Stimulated activated effector memory CD8-positive, alpha-beta T cell treated with anti-CD3 and anti-CD28 coated beads, Interleukin-12 subunit alpha, Interleukin-12 subunit beta, amount 100 ng/mL, for 72 hours (primary cell): ENCODE measurements at regions not wholly inside any gene's neighbourhood (a gene's known extent, or its start where the extent isn't known, plus 50 kb on each side); places are given as distances from the start of the nearest gene placed in this dataset.
A peak's percentile ranks its signal among the peaks of the same experiment; 100 is the strongest.
"Not testable (repeated sequence)": the region's sequence is repeated elsewhere in the genome, so short reads cannot be mapped to it uniquely, and the experiment has no call there.

Source experiments
- ATAC-seq: fragments of 150-1000 bp; cut with Tn5 transposase; 2 replicates; pipeline ENCODE4 v1.10.0; 2021
- DNase-seq, 2 donors: peaks; one replicate each; pipeline ENCODE4 v3.0.0; 2021 to 2022; ENCODE audit warnings: low spot score in 2 of 2
- H3K27ac Mint-ChIP-seq: one replicate; pipeline ENCODE4 v1.8.0; 2022; ENCODE audit warnings: mild to moderate bottlenecking, mixed read lengths
- H3K36me3 Mint-ChIP-seq: one replicate; pipeline ENCODE4 v1.8.0; 2022; ENCODE audit warnings: mild to moderate bottlenecking, mixed read lengths
- H3K4me1 Mint-ChIP-seq: one replicate; pipeline ENCODE4 v1.8.0; 2022; ENCODE audit warnings: mixed read lengths
- H3K4me3 Mint-ChIP-seq: one replicate; pipeline ENCODE4 v1.8.0; 2022; ENCODE audit warnings: mild to moderate bottlenecking, mixed read lengths
- H3K9me3 Mint-ChIP-seq: one replicate; pipeline ENCODE4 v1.8.0; 2022; ENCODE audit warnings: mixed read lengths

DNA sequence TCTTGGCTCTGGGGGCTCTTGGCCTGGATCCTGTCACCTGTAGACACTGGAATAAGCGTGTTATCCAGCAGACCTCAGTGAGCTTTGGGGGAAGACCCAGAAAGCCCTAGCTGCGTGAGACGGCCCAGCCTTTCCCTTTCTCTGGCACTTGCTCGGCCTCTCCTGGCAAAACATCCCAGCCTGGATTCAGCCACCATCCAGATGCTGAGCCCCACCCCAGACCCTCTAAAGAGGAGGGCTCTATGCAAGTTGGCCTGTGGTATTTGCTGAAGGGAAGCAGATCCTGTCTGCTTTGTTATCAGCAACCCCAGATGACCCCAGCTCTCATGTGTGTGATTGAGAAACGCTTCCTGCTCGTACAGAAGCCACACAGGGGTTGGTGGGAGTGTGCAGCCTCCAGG lies 267.2 kb downstream of the FAM43A start:
- no peaks in the 10 kb centered on the region for H3K4me1 Mint-ChIP-seq

DNA sequence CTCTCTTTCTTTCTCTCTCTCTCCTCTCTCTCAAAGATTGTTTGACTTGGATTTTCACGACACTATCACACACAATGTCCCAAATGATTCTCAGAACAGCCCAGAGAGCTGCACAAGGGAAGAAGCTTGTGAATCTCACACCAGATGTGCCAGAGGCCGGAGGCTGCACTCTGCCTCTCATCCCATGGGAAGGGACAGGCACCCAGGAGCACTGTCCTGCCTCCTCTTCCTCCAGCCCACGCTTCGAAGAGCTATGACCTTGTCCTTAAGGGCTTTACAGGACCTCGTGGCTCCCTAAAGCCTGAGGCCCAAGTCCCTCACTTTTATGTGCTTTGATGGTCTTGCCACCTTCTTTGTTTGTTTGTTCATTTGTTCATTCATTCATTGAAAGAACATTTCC lies 267.6 kb downstream of the FAM43A start:
- Mint-ChIP-seq H3K9me3 (no peaks in the 10 kb centered on the region), H3K36me3 (no peaks in the 10 kb centered on the region), H3K4me1 (no peaks in the 10 kb centered on the region), H3K27ac (peak overlapping the region; percentile 9), H3K4me3 (no peak overlapping the region)
- DNase-seq: no peak
- no peak for ATAC-seq

More for the DNA sequence above, 267.2 kb downstream of the FAM43A start:
- Mint-ChIP-seq H3K36me3 (no peaks in the 10 kb centered on the region), H3K9me3 (no peaks in the 10 kb centered on the region), H3K27ac (peak overlapping the region; percentile 9), H3K4me3 (no peak overlapping the region)
- ATAC-seq (peak; percentile 29), DNase-seq (no peak)

DNA sequence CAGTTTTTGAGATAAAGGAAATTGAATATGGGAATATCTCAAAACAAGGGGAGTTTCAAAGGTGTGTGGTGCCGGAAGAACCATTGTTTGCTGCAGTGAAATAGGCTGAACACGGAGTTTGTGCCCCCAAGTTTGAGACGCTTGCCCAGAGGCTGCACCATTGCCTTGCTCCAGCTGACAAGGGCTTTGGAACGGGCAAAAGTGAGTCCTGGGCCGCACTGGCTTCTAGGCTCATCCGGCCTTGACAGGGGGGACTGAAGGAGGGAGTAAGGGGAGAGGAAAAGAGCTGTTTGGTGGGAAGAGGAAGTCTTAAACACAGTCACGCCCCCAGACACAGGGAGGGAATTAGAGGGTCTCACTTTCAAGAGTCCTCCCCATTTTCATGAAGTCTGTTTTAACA lies 269.9 kb downstream of the FAM43A start:
- Mint-ChIP-seq H3K27ac (no peak overlapping the region), H3K9me3 (no peaks in the 10 kb centered on the region), H3K36me3 (no peaks in the 10 kb centered on the region), H3K4me3 (no peak overlapping the region), H3K4me1 (no peaks in the 10 kb centered on the region)
- no peak for ATAC-seq
- no peak for DNase-seq

DNA sequence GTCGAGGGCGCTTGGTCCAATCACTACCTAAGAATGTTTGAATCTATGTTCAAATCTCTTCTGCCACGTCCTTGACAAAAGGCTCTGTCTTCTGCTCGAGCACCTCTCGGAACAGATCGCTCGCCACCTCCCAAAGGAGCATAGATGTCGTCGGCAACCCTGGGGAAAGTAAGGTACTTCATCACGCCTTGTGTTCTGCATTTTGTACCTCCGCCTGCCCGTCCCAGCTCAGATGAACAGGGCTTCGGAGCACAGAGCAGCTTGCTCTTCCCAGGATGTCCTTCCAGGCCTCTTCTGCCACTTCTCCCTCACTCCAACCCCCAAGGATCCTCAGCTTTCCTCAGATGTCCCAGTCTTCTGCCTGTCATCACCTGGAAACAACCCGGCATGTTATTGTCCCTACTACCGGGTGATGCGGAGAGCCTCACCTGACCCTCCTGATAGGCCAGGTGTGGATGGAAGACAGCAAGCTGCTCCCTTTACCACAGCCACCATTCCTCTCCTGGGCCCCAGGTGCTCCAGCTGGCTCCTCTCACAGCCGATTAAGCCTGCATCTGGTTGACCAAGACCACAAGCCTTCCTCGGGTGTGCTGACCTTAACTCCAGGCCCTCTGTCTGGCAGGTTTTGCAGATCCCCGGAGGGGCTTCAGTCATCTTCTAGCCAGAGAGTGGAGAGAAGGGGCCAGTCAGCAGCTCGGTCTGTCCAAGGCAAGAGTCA lies 270.5 kb downstream of the FAM43A start:
- H3K4me1 Mint-ChIP-seq: no peaks in the 10 kb centered on the region
- H3K4me3 Mint-ChIP-seq: no peak overlapping the region
- DNase-seq: no peak
- H3K36me3 Mint-ChIP-seq: no peaks in the 10 kb centered on the region
- ATAC-seq: no peak
- no peaks in the 10 kb centered on the region for H3K9me3 Mint-ChIP-seq
- no peak overlapping the region for H3K27ac Mint-ChIP-seq

DNA sequence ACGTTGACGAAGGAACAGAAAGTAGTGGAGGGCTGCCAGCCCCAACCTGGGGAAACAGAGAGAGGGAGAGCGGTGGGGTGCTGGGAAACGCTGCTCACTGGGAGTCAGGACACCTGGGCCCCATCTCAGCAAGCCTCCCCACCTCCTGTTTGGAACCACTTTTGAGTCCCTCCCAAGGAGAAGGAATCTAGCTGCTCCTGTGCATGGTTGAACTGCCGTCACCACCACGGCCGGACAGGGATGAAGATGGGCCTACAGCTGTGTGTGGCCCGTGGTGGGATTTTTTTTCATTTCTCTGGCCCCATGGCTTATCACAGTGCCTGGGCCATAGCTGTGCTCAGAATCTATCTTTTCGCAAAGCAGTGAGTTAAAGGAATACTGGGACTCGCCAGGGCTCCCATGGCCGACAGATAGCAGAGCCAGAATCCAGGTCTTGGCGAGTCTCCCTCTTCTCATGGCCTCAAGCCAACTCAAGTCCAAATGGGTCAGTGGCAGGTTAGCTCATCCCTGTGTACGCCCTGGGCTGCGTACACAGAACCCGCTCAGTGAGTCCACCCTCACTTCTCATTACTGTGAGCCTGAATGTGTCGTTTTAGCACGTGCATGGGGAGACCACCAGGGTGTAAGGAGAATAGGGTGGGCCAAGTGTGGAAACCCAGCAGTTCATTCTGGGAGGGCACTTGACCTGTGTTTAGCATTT lies 271.2 kb downstream of the FAM43A start:
- Mint-ChIP-seq H3K36me3 (no peaks in the 10 kb centered on the region), H3K9me3 (no peaks in the 10 kb centered on the region), H3K27ac (no peak overlapping the region), H3K4me3 (no peak overlapping the region), H3K4me1 (no peaks in the 10 kb centered on the region)
- DNase-seq (no peak), ATAC-seq (no peak)

DNA sequence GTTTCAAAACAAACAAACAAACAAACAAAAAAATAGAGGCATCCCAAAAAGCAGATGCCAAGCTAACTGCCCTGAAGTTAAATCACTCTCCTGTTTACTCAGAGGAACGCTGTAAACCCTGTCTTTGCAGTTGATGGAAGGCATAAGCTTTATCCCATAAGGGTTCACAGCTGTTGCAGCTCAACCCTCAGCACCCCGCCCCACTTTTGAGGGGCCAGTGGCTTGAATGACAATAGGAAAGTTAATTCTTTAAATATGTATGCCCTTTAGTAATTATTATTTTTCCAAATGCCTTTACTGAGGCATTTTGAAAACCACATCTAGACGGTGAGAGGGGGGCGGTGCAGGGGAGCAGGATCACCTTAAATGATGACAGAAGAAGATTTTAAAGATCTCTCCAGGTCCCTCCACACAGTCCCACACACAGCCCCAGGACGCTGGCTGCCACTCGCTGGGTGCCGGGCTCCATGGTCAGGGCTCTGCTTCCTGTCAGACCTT lies 272.1 kb downstream of the FAM43A start:
- H3K4me3 Mint-ChIP-seq: no peak overlapping the region
- ATAC-seq (no peak), DNase-seq (no peak)
- no peaks in the 10 kb centered on the region for H3K9me3 Mint-ChIP-seq
- H3K27ac Mint-ChIP-seq: no peak overlapping the region
- H3K4me1 Mint-ChIP-seq: no peaks in the 10 kb centered on the region
- H3K36me3 Mint-ChIP-seq: no peaks in the 10 kb centered on the region

DNA sequence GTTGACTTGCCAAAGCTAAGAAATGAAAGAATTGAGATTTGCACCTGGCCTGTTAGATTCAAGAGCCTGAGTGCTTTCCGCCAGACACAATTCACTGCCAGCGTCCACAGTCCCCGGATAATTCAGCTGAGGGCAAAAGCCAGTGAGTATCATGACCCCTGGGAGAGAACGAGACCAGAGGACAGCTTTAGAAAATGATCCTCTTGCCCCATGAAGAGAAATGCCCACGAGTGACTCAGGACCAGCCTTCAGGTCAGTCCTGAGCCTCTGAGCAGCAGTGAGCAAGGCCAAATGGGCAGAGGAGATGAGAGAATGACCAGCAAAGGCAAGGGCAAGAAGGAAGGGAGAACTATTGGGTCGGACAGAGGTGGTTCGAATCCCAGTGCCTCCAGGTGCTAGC lies 273.5 kb downstream of the FAM43A start:
- no peak for ATAC-seq
- Mint-ChIP-seq H3K27ac (no peak overlapping the region), H3K4me3 (no peak overlapping the region), H3K36me3 (no peaks in the 10 kb centered on the region), H3K4me1 (no peaks in the 10 kb centered on the region), H3K9me3 (no peaks in the 10 kb centered on the region)
- DNase-seq: no peak

- not testable (repeated sequence) for H3K36me3 Mint-ChIP-seq, H3K27ac Mint-ChIP-seq, ATAC-seq, H3K4me3 Mint-ChIP-seq, DNase-seq, H3K9me3 Mint-ChIP-seq, H3K4me1 Mint-ChIP-seq
Measured at GRCh38 chr3:194959666-194960065, 274.0 kb downstream of the FAM43A start.

GRCh38 chr3:194960446-194961032 lies 274.9 kb downstream of the FAM43A start:
- no peaks in the 10 kb centered on the region for H3K36me3 Mint-ChIP-seq
- DNase-seq: no peak
- no peaks in the 10 kb centered on the region for H3K9me3 Mint-ChIP-seq
- H3K4me1 Mint-ChIP-seq: no peaks in the 10 kb centered on the region
- no peak for ATAC-seq
- no peak overlapping the region for H3K27ac Mint-ChIP-seq
- H3K4me3 Mint-ChIP-seq: no peak overlapping the region

DNA sequence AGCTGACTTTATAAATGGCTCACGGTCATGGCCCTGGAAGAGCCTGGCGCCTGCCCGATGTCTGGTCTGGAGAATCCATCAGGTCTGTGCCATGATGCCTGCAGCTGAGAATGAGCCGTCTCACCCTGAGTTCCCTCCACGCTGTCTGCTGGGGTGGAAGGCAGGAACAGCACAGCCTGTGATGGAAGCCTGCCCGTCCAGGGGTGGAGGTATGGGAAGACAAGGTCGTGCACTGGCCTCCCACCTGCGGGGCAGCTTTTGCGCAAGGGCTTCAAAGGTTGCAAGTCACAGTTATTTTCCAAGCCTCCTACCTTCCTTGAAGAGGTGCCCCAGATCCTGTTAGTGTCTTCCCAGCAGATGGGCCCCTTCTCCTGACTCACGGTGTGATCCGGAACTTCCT lies 275.5 kb downstream of the FAM43A start:
- H3K9me3 Mint-ChIP-seq: no peaks in the 10 kb centered on the region
- DNase-seq (no peak), ATAC-seq (no peak)
- no peaks in the 10 kb centered on the region for H3K36me3 Mint-ChIP-seq
- H3K4me1 Mint-ChIP-seq: no peaks in the 10 kb centered on the region
- no peak overlapping the region for H3K27ac Mint-ChIP-seq
- no peak overlapping the region for H3K4me3 Mint-ChIP-seq

- Mint-ChIP-seq H3K4me3 (no peak overlapping the region), H3K27ac (no peak overlapping the region), H3K36me3 (no peaks in the 10 kb centered on the region), H3K4me1 (no peaks in the 10 kb centered on the region), H3K9me3 (no peaks in the 10 kb centered on the region)
- DNase-seq (no peak), ATAC-seq (no peak)
Measured at GRCh38 chr3:194961571-194961970, 275.9 kb downstream of the FAM43A start.

DNA sequence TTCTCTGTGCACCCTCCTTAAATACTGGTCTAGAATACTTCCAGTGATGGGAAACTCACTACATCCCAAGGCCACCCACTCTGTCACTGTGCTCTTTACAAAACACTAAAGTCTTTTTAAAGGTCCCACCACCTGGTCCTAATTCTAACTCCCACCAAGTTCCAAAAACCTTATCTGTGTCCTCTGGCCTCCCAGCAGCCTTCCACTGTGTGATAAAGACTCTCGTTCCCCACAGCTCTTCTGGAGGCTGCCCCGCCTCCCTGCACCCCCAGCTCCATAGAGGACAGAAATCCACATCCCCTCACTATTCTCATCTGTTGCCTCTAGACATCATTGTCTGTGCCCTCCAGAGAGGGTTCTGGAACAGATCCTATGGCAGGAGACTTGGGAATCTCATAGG lies 276.4 kb downstream of the FAM43A start:
- H3K9me3 Mint-ChIP-seq: no peaks in the 10 kb centered on the region
- no peak overlapping the region for H3K4me3 Mint-ChIP-seq
- H3K36me3 Mint-ChIP-seq: no peaks in the 10 kb centered on the region
- ATAC-seq: no peak
- no peaks in the 10 kb centered on the region for H3K4me1 Mint-ChIP-seq
- no peak overlapping the region for H3K27ac Mint-ChIP-seq
- no peak for DNase-seq

- no peak overlapping the region for H3K27ac Mint-ChIP-seq
- no peaks in the 10 kb centered on the region for H3K36me3 Mint-ChIP-seq
- DNase-seq: no peak
- H3K4me3 Mint-ChIP-seq: no peak overlapping the region
- H3K4me1 Mint-ChIP-seq: no peaks in the 10 kb centered on the region
- H3K9me3 Mint-ChIP-seq: no peaks in the 10 kb centered on the region
- no peak for ATAC-seq
Measured at GRCh38 chr3:194964809-194965208, 279.1 kb downstream of the FAM43A start.

DNA sequence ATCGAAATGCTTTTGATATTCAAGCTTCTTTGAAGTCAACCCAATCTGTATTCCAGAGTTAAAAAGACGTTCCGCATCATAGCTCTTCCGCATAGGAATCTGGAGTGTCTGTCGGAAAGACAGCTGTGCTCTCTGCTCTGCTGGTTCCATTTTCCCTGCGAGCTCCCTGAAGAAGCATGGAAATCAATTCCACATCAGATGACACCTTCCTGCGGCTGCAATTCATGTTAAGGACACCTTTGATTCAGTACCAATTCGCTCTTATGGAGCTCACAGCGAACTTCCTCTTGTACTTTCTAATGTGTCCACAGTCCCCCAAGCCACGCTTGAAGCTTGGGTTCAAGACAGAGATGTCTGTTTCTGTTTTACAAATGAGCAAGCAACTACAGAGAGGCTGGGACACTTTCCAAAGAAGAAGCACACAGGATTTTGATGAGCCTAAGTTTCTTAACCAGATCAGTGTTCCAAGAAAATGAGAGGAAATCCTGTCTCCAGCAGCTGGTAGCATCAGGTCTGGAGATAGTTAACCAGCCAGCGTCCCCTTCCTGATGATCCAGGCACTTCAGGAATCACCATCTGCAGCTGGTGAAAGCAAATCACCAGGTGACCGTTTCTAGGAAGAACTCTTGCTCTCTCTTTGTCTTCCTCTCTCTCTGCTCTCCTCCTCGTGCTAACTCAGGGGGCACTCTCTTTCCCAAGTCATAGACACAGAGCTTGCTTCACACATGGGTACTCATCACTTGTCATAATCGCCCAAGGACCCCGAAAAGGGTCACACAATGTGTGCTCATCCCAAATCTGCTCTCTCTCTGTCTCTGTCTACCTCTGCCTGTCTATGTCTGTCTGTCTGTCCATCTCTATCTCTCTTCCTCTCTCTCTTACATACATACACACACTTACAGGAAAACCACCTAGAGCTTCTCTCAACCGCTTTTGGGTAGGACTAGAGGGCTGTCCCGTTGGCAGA lies 281.8 kb downstream of the FAM43A start:
- Mint-ChIP-seq H3K27ac (no peak overlapping the region), H3K9me3 (no peaks in the 10 kb centered on the region), H3K36me3 (no peaks in the 10 kb centered on the region), H3K4me3 (no peak overlapping the region), H3K4me1 (no peaks in the 10 kb centered on the region)
- no peak for DNase-seq
- no peak for ATAC-seq

GRCh38 chr3:194970066-194970465 lies 284.4 kb downstream of the FAM43A start:
- ATAC-seq (no peak), DNase-seq (no peak)
- no peaks in the 10 kb centered on the region for H3K9me3 Mint-ChIP-seq
- no peaks in the 10 kb centered on the region for H3K4me1 Mint-ChIP-seq
- H3K27ac Mint-ChIP-seq: no peak overlapping the region
- H3K36me3 Mint-ChIP-seq: no peaks in the 10 kb centered on the region
- H3K4me3 Mint-ChIP-seq: no peak overlapping the region
